ENCODE measurements at regions not wholly inside any gene's neighbourhood (a gene's known extent, or its start where the extent isn't known, plus 50 kb on each side); places are given as distances from the start of the nearest gene placed in this dataset.

DNA sequence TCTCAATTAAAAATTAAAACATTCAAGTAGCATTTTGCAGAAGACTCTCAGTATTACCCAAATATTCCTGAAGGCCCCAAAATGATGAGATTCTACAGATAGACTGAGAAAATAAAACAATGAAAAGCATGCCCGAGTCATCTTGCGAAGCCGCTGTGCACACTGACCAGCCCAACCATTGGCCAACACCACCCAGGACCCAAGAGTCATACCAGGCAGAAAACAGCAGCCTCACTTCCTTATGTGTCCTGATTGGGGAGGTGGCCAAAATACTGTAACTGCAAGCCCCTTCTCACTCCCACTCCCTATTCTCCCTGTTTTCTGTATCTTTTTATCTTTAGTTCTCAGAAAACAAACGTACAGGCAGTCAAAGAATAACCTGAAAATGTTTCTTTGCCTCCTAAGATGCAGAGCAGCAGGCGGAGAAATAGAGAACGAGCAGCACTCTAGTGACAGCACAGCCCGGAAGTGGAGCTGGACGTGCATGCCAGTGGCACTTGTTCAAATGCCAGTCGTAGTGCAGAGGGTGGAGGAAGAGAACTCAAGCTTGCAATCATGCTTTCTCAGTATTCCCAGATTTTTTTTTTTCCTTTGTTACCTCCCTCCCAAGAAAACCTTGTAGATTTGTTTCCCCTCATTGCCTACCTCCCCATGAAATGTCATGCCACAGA is 182.3 kb upstream of the SOX9 start:
- TF ChIP-seq POLR2A (IDR thresholded peaks at IDR 0.05): no peak
- TF ChIP-seq, protein P1, sequence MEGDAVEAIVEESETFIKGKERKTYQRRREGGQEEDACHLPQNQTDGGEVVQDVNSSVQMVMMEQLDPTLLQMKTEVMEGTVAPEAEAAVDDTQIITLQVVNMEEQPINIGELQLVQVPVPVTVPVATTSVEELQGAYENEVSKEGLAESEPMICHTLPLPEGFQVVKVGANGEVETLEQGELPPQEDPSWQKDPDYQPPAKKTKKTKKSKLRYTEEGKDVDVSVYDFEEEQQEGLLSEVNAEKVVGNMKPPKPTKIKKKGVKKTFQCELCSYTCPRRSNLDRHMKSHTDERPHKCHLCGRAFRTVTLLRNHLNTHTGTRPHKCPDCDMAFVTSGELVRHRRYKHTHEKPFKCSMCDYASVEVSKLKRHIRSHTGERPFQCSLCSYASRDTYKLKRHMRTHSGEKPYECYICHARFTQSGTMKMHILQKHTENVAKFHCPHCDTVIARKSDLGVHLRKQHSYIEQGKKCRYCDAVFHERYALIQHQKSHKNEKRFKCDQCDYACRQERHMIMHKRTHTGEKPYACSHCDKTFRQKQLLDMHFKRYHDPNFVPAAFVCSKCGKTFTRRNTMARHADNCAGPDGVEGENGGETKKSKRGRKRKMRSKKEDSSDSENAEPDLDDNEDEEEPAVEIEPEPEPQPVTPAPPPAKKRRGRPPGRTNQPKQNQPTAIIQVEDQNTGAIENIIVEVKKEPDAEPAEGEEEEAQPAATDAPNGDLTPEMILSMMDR (IDR thresholded peaks at IDR 0.05): no peak

All from Peyer's patch (tissue), 4 donors.